HG03460 (cell line): ENCODE measurements at regions not wholly inside any gene's neighbourhood (a gene's known extent, or its start where the extent isn't known, plus 50 kb on each side); places are given as distances from the start of the nearest gene placed in this dataset.
"Not testable (repeated sequence)": the region's sequence is repeated elsewhere in the genome, so short reads cannot be mapped to it uniquely, and the experiment has no call there.

Experiments
- ATAC-seq: cut with Tn5 transposase; IDR thresholded peaks from one replicate; pipeline ENCODE4 v1.9.1; 2021; ENCODE audit not compliant: unreplicated experiment

- ATAC-seq, result not testable (repeated sequence)
Measured at GRCh38 chr1:146654763-146655162, 283.4 kb upstream of the NBPF12 start.

- not testable (repeated sequence) for ATAC-seq
Measured at GRCh38 chr1:146645978-146646604, 292.0 kb upstream of the NBPF12 start.

GRCh38 chr1:146641534-146641933, 296.6 kb upstream of the NBPF12 start:
- not testable (repeated sequence) for ATAC-seq

GRCh38 chr1:146640671-146641070, 297.5 kb upstream of the NBPF12 start:
- ATAC-seq, result not testable (repeated sequence)

GRCh38 chr1:146630302-146630701, 307.8 kb upstream of the NBPF12 start:
- not testable (repeated sequence) for ATAC-seq

- ATAC-seq, result not testable (repeated sequence)
Measured at GRCh38 chr1:146618582-146618981, 319.5 kb upstream of the NBPF12 start.

- not testable (repeated sequence) for ATAC-seq
Measured at GRCh38 chr1:146604681-146605080, 333.4 kb upstream of the NBPF12 start.

- not testable (repeated sequence) for ATAC-seq
Measured at GRCh38 chr1:146600720-146601307, 337.3 kb upstream of the NBPF12 start.

GRCh38 chr1:146599906-146600305, 338.2 kb upstream of the NBPF12 start:
- not testable (repeated sequence) for ATAC-seq

GRCh38 chr1:146581229-146581628, 352.4 kb upstream of the NOTCH2NLA start:
- ATAC-seq, result not testable (repeated sequence)

GRCh38 chr1:146567541-146567940, 338.7 kb upstream of the NOTCH2NLA start:
- ATAC-seq, result not testable (repeated sequence)

GRCh38 chr1:146558032-146558431, 329.2 kb upstream of the NOTCH2NLA start:
- not testable (repeated sequence) for ATAC-seq

GRCh38 chr1:146556405-146556804, 327.6 kb upstream of the NOTCH2NLA start:
- not testable (repeated sequence) for ATAC-seq

- ATAC-seq, result not testable (repeated sequence)
Measured at GRCh38 chr1:146552414-146552813, 323.6 kb upstream of the NOTCH2NLA start.

- ATAC-seq, result not testable (repeated sequence)
Measured at GRCh38 chr1:146548684-146549083, 319.9 kb upstream of the NOTCH2NLA start.

- ATAC-seq, result not testable (repeated sequence)
Measured at GRCh38 chr1:146546189-146546588, 317.4 kb upstream of the NOTCH2NLA start.

- ATAC-seq, result not testable (repeated sequence)
Measured at GRCh38 chr1:146537775-146538373, 309.1 kb upstream of the NOTCH2NLA start.

GRCh38 chr1:146536028-146536427, 307.2 kb upstream of the NOTCH2NLA start:
- ATAC-seq, result not testable (repeated sequence)

GRCh38 chr1:146535575-146535974, 306.8 kb upstream of the NOTCH2NLA start:
- not testable (repeated sequence) for ATAC-seq

- ATAC-seq, result not testable (repeated sequence)
Measured at GRCh38 chr1:146530958-146531357, 302.1 kb upstream of the NOTCH2NLA start.

GRCh38 chr1:146522812-146523211, 294.0 kb upstream of the NOTCH2NLA start:
- ATAC-seq, result not testable (repeated sequence)

GRCh38 chr1:146522345-146522744, 293.5 kb upstream of the NOTCH2NLA start:
- ATAC-seq, result not testable (repeated sequence)
